ENCODE measurements at regions not wholly inside any gene's neighbourhood (a gene's known extent, or its start where the extent isn't known, plus 50 kb on each side); places are given as distances from the start of the nearest gene placed in this dataset.

GRCh38 chr2:118687192-118687591 is 160.3 kb downstream of the EN1 start:
- H3K9me3 ChIP-seq (ENCODE audit: control insufficient read depth in 4 of 4, low read length in 3 of 4): peaks cover 1 to 13% (median 11%) of the 10 kb centered on the region in 4 donors
- WGBS: 71% methylated on average over 3 of the region's 3 CpGs

DNA sequence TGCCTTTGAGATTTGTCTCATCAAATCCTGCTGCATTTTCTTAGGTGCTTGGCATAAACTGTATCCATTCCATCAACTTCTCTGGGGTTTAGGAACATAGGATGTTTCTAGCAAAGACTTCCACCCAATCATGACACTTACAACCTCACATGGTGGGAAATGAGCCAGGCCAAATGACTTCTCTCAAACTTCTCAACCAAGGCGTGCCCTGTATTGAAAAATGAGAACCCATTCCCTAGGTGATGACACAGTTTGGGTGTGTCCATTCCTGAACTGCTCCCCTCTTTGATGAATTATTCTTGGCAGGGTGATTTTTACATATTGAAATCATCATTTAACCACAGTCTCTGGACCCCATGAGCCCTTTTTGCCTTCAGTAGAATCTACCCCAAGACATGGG is 161.1 kb downstream of the EN1 start:
- Histone ChIP-seq H3K27ac (ENCODE audit: low read depth in 1 of 2, low read length in 2 of 2) (no peak overlapping the region), H3K4me1 (ENCODE audit: control insufficient read depth in 4 of 4, insufficient read depth in 4 of 4, low read length in 3 of 4) (no peaks in the 10 kb centered on the region), H3K36me3 (ENCODE audit: control insufficient read depth in 4 of 4, insufficient read depth in 3 of 4, low read depth in 1 of 4, low read length in 3 of 4) (no peaks in the 10 kb centered on the region), H3K9ac (ENCODE audit: low read depth in 1 of 2, low read length in 2 of 2) (no peak overlapping the region), H3K9me3 (ENCODE audit: control insufficient read depth in 4 of 4, low read length in 3 of 4) (peaks cover 1 to 10% (median 8%) of the 10 kb centered on the region in 4 donors), H3K27me3 (ENCODE audit: control insufficient read depth in 4 of 4, insufficient read depth in 4 of 4, low read length in 3 of 4) (no peaks in the 10 kb centered on the region), H3K4me3 (ENCODE audit: low read depth in 1 of 3, low read length in 3 of 3) (no peak overlapping the region)
- no peak for DNase-seq (ENCODE audit: low spot score)
- TF ChIP-seq FOXA1 (IDR thresholded peaks at IDR 0.05): no peak
- TF ChIP-seq GABPA (IDR thresholded peaks at IDR 0.05 in 1 of 2, conservative IDR thresholded peaks at IDR 0.05 in 1 of 2): no peak
- TF ChIP-seq SP1 (IDR thresholded peaks at IDR 0.05): no peak
- TF ChIP-seq, protein P1, sequence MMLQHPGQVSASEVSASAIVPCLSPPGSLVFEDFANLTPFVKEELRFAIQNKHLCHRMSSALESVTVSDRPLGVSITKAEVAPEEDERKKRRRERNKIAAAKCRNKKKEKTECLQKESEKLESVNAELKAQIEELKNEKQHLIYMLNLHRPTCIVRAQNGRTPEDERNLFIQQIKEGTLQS (IDR thresholded peaks at IDR 0.05): no peak
- TF ChIP-seq, protein P2, sequence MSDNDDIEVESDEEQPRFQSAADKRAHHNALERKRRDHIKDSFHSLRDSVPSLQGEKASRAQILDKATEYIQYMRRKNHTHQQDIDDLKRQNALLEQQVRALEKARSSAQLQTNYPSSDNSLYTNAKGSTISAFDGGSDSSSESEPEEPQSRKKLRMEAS (IDR thresholded peaks at IDR 0.05): no peak
- TF ChIP-seq REST (IDR thresholded peaks at IDR 0.05): no peak
- WGBS: 85% methylated on average over 1 of the region's 1 CpG

More at GRCh38 chr2:118687192-118687591, 160.3 kb downstream of the EN1 start:
- no peak for DNase-seq (ENCODE audit: low spot score)
- TF ChIP-seq GABPA (IDR thresholded peaks at IDR 0.05 in 1 of 2, conservative IDR thresholded peaks at IDR 0.05 in 1 of 2) (no peak), SP1 (IDR thresholded peaks at IDR 0.05) (no peak), FOXA2 (IDR thresholded peaks at IDR 0.05) (no peak), RXRA (IDR thresholded peaks at IDR 0.05) (no peak), YY1 (IDR thresholded peaks at IDR 0.05) (no peak)
- TF ChIP-seq, protein P1 (IDR thresholded peaks at IDR 0.05): no peak
- TF ChIP-seq, protein P2 (IDR thresholded peaks at IDR 0.05): no peak
- Histone ChIP-seq H3K27me3 (ENCODE audit: control insufficient read depth in 4 of 4, insufficient read depth in 4 of 4, low read length in 3 of 4) (no peaks in the 10 kb centered on the region), H3K27ac (ENCODE audit: low read depth in 1 of 2, low read length in 2 of 2) (no peak overlapping the region), H3K9ac (ENCODE audit: low read depth in 1 of 2, low read length in 2 of 2) (no peak overlapping the region), H3K4me3 (ENCODE audit: low read depth in 1 of 3, low read length in 3 of 3) (no peak overlapping the region), H3K4me1 (ENCODE audit: control insufficient read depth in 4 of 4, insufficient read depth in 4 of 4, low read length in 3 of 4) (no peaks in the 10 kb centered on the region), H3K36me3 (ENCODE audit: control insufficient read depth in 4 of 4, insufficient read depth in 3 of 4, low read depth in 1 of 4, low read length in 3 of 4) (no peaks in the 10 kb centered on the region)

DNA sequence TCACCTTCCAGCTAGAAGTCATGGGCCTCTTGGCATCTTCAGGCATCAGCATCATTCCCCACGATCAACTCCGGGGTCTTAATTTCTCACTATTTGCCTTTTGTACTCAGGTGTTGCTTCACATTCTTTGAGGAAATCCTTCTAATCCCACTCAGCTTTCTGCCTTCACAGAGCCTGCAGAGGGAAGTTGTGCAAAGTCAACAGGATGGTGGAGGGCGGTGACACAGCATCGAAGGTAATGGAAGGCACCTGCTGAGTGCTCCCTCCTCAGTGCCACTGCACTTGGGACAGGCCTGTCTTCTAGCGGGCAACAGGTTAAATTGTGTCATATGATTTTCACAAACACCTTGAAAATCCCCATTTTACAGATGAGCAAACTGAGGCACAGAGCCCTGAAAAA is 164.0 kb downstream of the EN1 start:
- no peaks in the 10 kb centered on the region for H3K36me3 ChIP-seq (ENCODE audit: control insufficient read depth in 4 of 4, insufficient read depth in 3 of 4, low read depth in 1 of 4, low read length in 3 of 4)
- H3K4me3 ChIP-seq (ENCODE audit: low read depth in 1 of 3, low read length in 3 of 3): no peak overlapping the region
- no peaks in the 10 kb centered on the region for H3K9me3 ChIP-seq (ENCODE audit: control insufficient read depth in 4 of 4, low read length in 3 of 4)
- H3K9ac ChIP-seq (ENCODE audit: low read depth in 1 of 2, low read length in 2 of 2): no peak overlapping the region
- DNase-seq (ENCODE audit: low spot score): no peak
- WGBS: 88% methylated on average over 5 of the region's 5 CpGs
- no peak overlapping the region for H3K27ac ChIP-seq (ENCODE audit: low read depth in 1 of 2, low read length in 2 of 2)
- H3K27me3 ChIP-seq (ENCODE audit: control insufficient read depth in 4 of 4, insufficient read depth in 4 of 4, low read length in 3 of 4): no peaks in the 10 kb centered on the region
- no peaks in the 10 kb centered on the region for H3K4me1 ChIP-seq (ENCODE audit: control insufficient read depth in 4 of 4, insufficient read depth in 4 of 4, low read length in 3 of 4)
- no peak for TF ChIP-seq CTCF (IDR thresholded peaks at IDR 0.05; ENCODE audit: low read depth, low read length, missing input control)
- no peak for TF ChIP-seq REST (IDR thresholded peaks at IDR 0.05)
- no peak for TF ChIP-seq GABPA (IDR thresholded peaks at IDR 0.05 in 1 of 2, conservative IDR thresholded peaks at IDR 0.05 in 1 of 2)
- TF ChIP-seq, protein P2 (IDR thresholded peaks at IDR 0.05): no peak
- no peak for TF ChIP-seq YY1 (IDR thresholded peaks at IDR 0.05)
- no peak for TF ChIP-seq EGR1 (IDR thresholded peaks at IDR 0.05; ENCODE audit: low read depth in 2 of 2)
- no peak for TF ChIP-seq NR2F2 (IDR thresholded peaks at IDR 0.05)
- TF ChIP-seq HNF4A (conservative IDR thresholded peaks at IDR 0.05): no peak
- TF ChIP-seq RXRA (IDR thresholded peaks at IDR 0.05): no peak

Data from liver (tissue), 8 donors.